ENCODE measurements at regions not wholly inside any gene's neighbourhood (a gene's known extent, or its start where the extent isn't known, plus 50 kb on each side); places are given as distances from the start of the nearest gene placed in this dataset.
A peak's percentile ranks its signal among the peaks of the same experiment; 100 is the strongest.

GRCh38 chr17:83198366-83199341 lies 119.2 kb downstream of the METRNL start:
- ChIA-PET CTCF (interaction anchor here (0.7 to 1.2 kb wide), 4 partner anchors 37 to 417 kb away, joined by 3 to 4 read pairs (median 3); no protein-coding TSS in a partner anchor), POLR2A (no interaction called here)
- H3K36me3 ChIP-seq (ENCODE audit: control insufficient read depth, insufficient read depth, low read length): no peaks in the 10 kb centered on the region
- H3K4me3 ChIP-seq (ENCODE audit: low read depth, low read length): no peak overlapping the region
- no peak for DNase-seq (ENCODE audit: low read depth)
- TF ChIP-seq CTCF (IDR thresholded peaks at IDR 0.05; ENCODE audit: insufficient read depth, low read depth, low read length): no peak
- no peaks in the 10 kb centered on the region for H3K27me3 ChIP-seq (ENCODE audit: control insufficient read depth, insufficient read depth, low read length)

- no peaks in the 10 kb centered on the region for H3K27me3 ChIP-seq (ENCODE audit: control insufficient read depth, insufficient read depth, low read length)
- ChIA-PET POLR2A (no interaction called here), CTCF (interaction anchor here (0.7 to 1.2 kb wide), 3 partner anchors 38 to 123 kb away, joined by 3 to 4 read pairs (median 3); no protein-coding TSS in a partner anchor)
- peak; percentile 13 for DNase-seq (ENCODE audit: low read depth)
- no peaks in the 10 kb centered on the region for H3K36me3 ChIP-seq (ENCODE audit: control insufficient read depth, insufficient read depth, low read length)
- TF ChIP-seq CTCF (IDR thresholded peaks at IDR 0.05; ENCODE audit: insufficient read depth, low read depth, low read length): no peak
- H3K4me3 ChIP-seq (ENCODE audit: low read depth, low read length): no peak overlapping the region
Observed at GRCh38 chr17:83199500-83200201, 120.2 kb downstream of the METRNL start.

- H3K36me3 ChIP-seq (ENCODE audit: control insufficient read depth, insufficient read depth, low read length): no peaks in the 10 kb centered on the region
- TF ChIP-seq CTCF (IDR thresholded peaks at IDR 0.05; ENCODE audit: insufficient read depth, low read depth, low read length): no peak
- no peaks in the 10 kb centered on the region for H3K27me3 ChIP-seq (ENCODE audit: control insufficient read depth, insufficient read depth, low read length)
- no peak for DNase-seq (ENCODE audit: low read depth)
- CTCF ChIA-PET: interaction anchor here (1.2 to 1.4 kb wide), 2 partner anchors 91 to 123 kb away, joined by 3 read pairs; no protein-coding TSS in a partner anchor
- POLR2A ChIA-PET: no interaction called here
- no peak overlapping the region for H3K4me3 ChIP-seq (ENCODE audit: low read depth, low read length)
Observed at GRCh38 chr17:83200231-83200699, 120.9 kb downstream of the METRNL start.

GRCh38 chr17:83200751-83201150 lies 121.3 kb downstream of the METRNL start:
- POLR2A ChIA-PET: no interaction called here
- no peaks in the 10 kb centered on the region for H3K27me3 ChIP-seq (ENCODE audit: control insufficient read depth, insufficient read depth, low read length)
- no peak overlapping the region for H3K4me3 ChIP-seq (ENCODE audit: low read depth, low read length)
- H3K36me3 ChIP-seq (ENCODE audit: control insufficient read depth, insufficient read depth, low read length): no peaks in the 10 kb centered on the region
- CTCF ChIA-PET: interaction anchor here (1.4 to 4.0 kb wide), 2 partner anchors 91 to 419 kb away, joined by 3 to 30 read pairs; no protein-coding TSS in a partner anchor
- no peak for DNase-seq (ENCODE audit: low read depth)
- TF ChIP-seq CTCF (IDR thresholded peaks at IDR 0.05; ENCODE audit: insufficient read depth, low read depth, low read length): no peak
